H1 (cell line): ENCODE measurements at regions not wholly inside any gene's neighbourhood (a gene's known extent, or its start where the extent isn't known, plus 50 kb on each side); places are given as distances from the start of the nearest gene placed in this dataset.
"Not testable (repeated sequence)": the region's sequence is repeated elsewhere in the genome, so short reads cannot be mapped to it uniquely, and the experiment has no call there.

Experiments used
- CTCF ChIA-PET: fragments of 300-600 bp; sonication (Branson Sonifier 250); formaldehyde crosslinking; loops from one replicate; lab custom pipeline; 2021; ENCODE audit not compliant: partially characterized antibody; lab: Charles Lee
- POLR2A ChIA-PET: fragments of 300-600 bp; sonication (Branson Sonifier 250); formaldehyde crosslinking; loops from one replicate; lab custom pipeline; 2021; ENCODE audit warnings: inconsistent platforms; ENCODE audit not compliant: partially characterized antibody; lab: Charles Lee
- DNase-seq, 2 experiments: peaks; one replicate each; pipeline versions ENCODE4 v3.0.0 to v3.0.0-alpha.2; 2010 to 2022; ENCODE audit warnings: low spot score in 2 of 2, low read depth in 1 of 2, mixed read lengths in 1 of 2
- FAIRE-seq: peaks from 2 replicates; lab custom pipeline; 2011; peaks lifted over from hg19 to GRCh38; lab: Jason Lieb, UNC
- H2AFZ ChIP-seq: 2 replicates; pipeline ENCODE4 v1.8.1; 2012; ENCODE audit warnings: low read length, inconsistent platforms
- H2AK5ac ChIP-seq: 2 replicates; pipeline ENCODE4 v1.6.1; 2013; ENCODE audit warnings: low read depth, low read length
- H2BK120ac ChIP-seq: replicated peaks from 2 replicates; pipeline ENCODE3; 2013; ENCODE audit warnings: low read depth, low read length, inconsistent platforms
- H2BK12ac ChIP-seq: 2 replicates; pipeline ENCODE4 v1.6.1; 2013; ENCODE audit warnings: low read depth, low read length
- H2BK15ac ChIP-seq: 2 replicates; pipeline ENCODE4 v1.6.1; 2013; ENCODE audit warnings: low read length
- H2BK20ac ChIP-seq: 2 replicates; pipeline ENCODE4 v1.6.1; 2013; ENCODE audit warnings: low read length
- H2BK5ac ChIP-seq: 2 replicates; pipeline ENCODE4 v1.6.1; 2013; ENCODE audit warnings: low read depth, low read length
- H3K14ac ChIP-seq: 2 replicates; pipeline ENCODE4 v1.6.1; 2013; ENCODE audit warnings: inconsistent platforms; ENCODE audit not compliant: insufficient read length
- H3K18ac ChIP-seq: 2 replicates; pipeline ENCODE4 v1.6.1; 2013; ENCODE audit warnings: low read length; ENCODE audit errors: extremely low read depth
- H3K23ac ChIP-seq: 2 replicates; pipeline ENCODE4 v1.6.1; 2013; ENCODE audit warnings: inconsistent platforms; ENCODE audit not compliant: insufficient read length
- H3K23me2 ChIP-seq: 2 replicates; pipeline ENCODE4 v1.6.1; 2013; ENCODE audit warnings: low read depth, low read length
- H3K27ac ChIP-seq: 2 replicates; pipeline ENCODE4 v1.6.1; 2011; ENCODE audit warnings: low read depth, low read length, inconsistent platforms
- H3K27me3 ChIP-seq, 4 experiments: replicated peaks in 1 of 4; 1 replicate in 1 of 4; 2 replicates in 3 of 4; pipeline versions ENCODE4 v1.6.1 to v1.8.1; 2011 to 2013; ENCODE audit warnings: low read length in 3 of 4, mild to moderate bottlenecking in 3 of 4, inconsistent platforms in 2 of 4, mixed read lengths in 2 of 4, moderate library complexity in 1 of 4; ENCODE audit not compliant: control insufficient read depth in 3 of 4, insufficient read depth in 3 of 4; ENCODE audit errors: extremely low read depth in 1 of 4
- H3K36me3 ChIP-seq, 4 experiments: 2 replicates each; pipeline versions ENCODE4 v1.6.1 to v1.8.1; 2011 to 2013; ENCODE audit warnings: mild to moderate bottlenecking in 4 of 4, low read length in 3 of 4, moderate library complexity in 2 of 4, control low read depth in 1 of 4, inconsistent platforms in 1 of 4; ENCODE audit not compliant: insufficient read depth in 4 of 4, control insufficient read depth in 2 of 4
- H3K4ac ChIP-seq: replicated peaks from 2 replicates; pipeline ENCODE3; 2013; ENCODE audit warnings: low read length, low read depth, mixed read lengths, inconsistent platforms; ENCODE audit not compliant: insufficient read length
- H3K4me1 ChIP-seq, 4 experiments: replicated peaks in 1 of 4; 1 replicate in 1 of 4; 2 replicates in 3 of 4; pipeline versions ENCODE4 v1.6.1 to v1.8.1; 2011 to 2013; ENCODE audit warnings: low read length in 3 of 4, inconsistent platforms in 2 of 4, mixed read lengths in 1 of 4; ENCODE audit not compliant: insufficient read depth in 4 of 4, control insufficient read depth in 3 of 4
- H3K4me2 ChIP-seq, 2 experiments: 2 replicates each; pipeline versions ENCODE4 v1.6.1 to v1.8.1; 2011 to 2013; ENCODE audit warnings: low read depth in 2 of 2, low read length in 2 of 2, control low read depth in 1 of 2, inconsistent platforms in 1 of 2, mild to moderate bottlenecking in 1 of 2; ENCODE audit not compliant: insufficient read depth in 1 of 2
- H3K4me3 ChIP-seq, 4 experiments: fragments of 200-600, 300-600 bp in 1 of 4; sonication (generic), shearing (Covaris generic), sonication (Bioruptor Twin) in 1 of 4; 2 replicates each; pipeline versions ENCODE4 v1.5.1 to v1.8.1; 2011 to 2016; ENCODE audit warnings: low read length in 4 of 4, low read depth in 3 of 4, control low read depth in 2 of 4, inconsistent platforms in 2 of 4, mild to moderate bottlenecking in 2 of 4, mixed read lengths in 1 of 4, moderate library complexity in 1 of 4; ENCODE audit not compliant: insufficient read depth in 2 of 4; ENCODE audit errors: extremely low read depth in 1 of 4
- H3K56ac ChIP-seq: replicated peaks from 2 replicates; pipeline ENCODE3; 2013; ENCODE audit warnings: low read depth, mild to moderate bottlenecking, mixed read lengths, low read length, inconsistent platforms; ENCODE audit not compliant: insufficient read length
- H3K79me1 ChIP-seq: 2 replicates; pipeline ENCODE4 v1.6.1; 2013; ENCODE audit warnings: low read depth, low read length, control low read depth
- H3K79me2 ChIP-seq, 2 experiments: 2 replicates each; pipeline versions ENCODE4 v1.6.1 to v1.8.1; 2012 to 2013; ENCODE audit warnings: low read length in 2 of 2, mild to moderate bottlenecking in 2 of 2, inconsistent platforms in 1 of 2; ENCODE audit not compliant: insufficient read depth in 2 of 2, control insufficient read depth in 1 of 2
- H3K9ac ChIP-seq, 4 experiments: replicated peaks in 1 of 4; 1 replicate in 1 of 4; 2 replicates in 3 of 4; pipeline versions ENCODE4 v1.6.1 to v1.8.1; 2011 to 2013; ENCODE audit warnings: low read depth in 3 of 4, low read length in 3 of 4, control low read depth in 2 of 4, mild to moderate bottlenecking in 2 of 4, moderate library complexity in 2 of 4, inconsistent platforms in 1 of 4; ENCODE audit errors: extremely low read depth in 1 of 4
- H3K9me3 ChIP-seq, 2 experiments: 2 replicates each; pipeline versions ENCODE4 v1.6.1 to v1.8.1; 2012 to 2013; ENCODE audit warnings: mild to moderate bottlenecking in 2 of 2, moderate library complexity in 2 of 2, control low read depth in 1 of 2, inconsistent platforms in 1 of 2, low read depth in 1 of 2, low read length in 1 of 2, mixed read lengths in 1 of 2; ENCODE audit not compliant: insufficient read depth in 2 of 2
- H4K20me1 ChIP-seq, 2 experiments: replicated peaks in 1 of 2; 2 replicates each; pipeline versions ENCODE3 to v1.8.1; 2011 to 2013; ENCODE audit warnings: inconsistent platforms in 2 of 2, low read length in 2 of 2, mild to moderate bottlenecking in 1 of 2; ENCODE audit not compliant: insufficient read depth in 2 of 2, control insufficient read depth in 1 of 2
- H4K5ac ChIP-seq: 2 replicates; pipeline ENCODE4 v1.6.1; 2013; ENCODE audit warnings: low read length, low read depth, mixed read lengths, inconsistent platforms; ENCODE audit not compliant: insufficient read length
- H4K8ac ChIP-seq: 2 replicates; pipeline ENCODE4 v1.8.0; 2013; ENCODE audit warnings: mild to moderate bottlenecking, moderate library complexity, low read length, inconsistent platforms; ENCODE audit not compliant: insufficient read depth; ENCODE audit errors: extremely low read depth
- H4K91ac ChIP-seq: replicated peaks from 2 replicates; pipeline ENCODE3; 2013; ENCODE audit warnings: low read length, mixed read lengths, inconsistent platforms; ENCODE audit not compliant: insufficient read length
- WGBS, 2 experiments: shearing (Covaris generic) in 1 of 2; methylation state at CpG; one replicate each; pipeline versions ENCODE4 v1.1.6 to v1.1.7; 2013 to 2015; ENCODE audit warnings: low lambda C conversion rate in 2 of 2, mixed read lengths in 2 of 2, inconsistent platforms in 1 of 2, low coverage in 1 of 2, missing lambda C conversion rate in 1 of 2; ENCODE audit not compliant: insufficient replicate concordance in 2 of 2, insufficient coverage in 1 of 2, insufficient read length in 1 of 2; ENCODE audit errors: extremely low coverage in 1 of 2, missing lambda C conversion rate in 1 of 2; 5-methylcytosine and 5-hydroxymethylcytosine counted together

DNA sequence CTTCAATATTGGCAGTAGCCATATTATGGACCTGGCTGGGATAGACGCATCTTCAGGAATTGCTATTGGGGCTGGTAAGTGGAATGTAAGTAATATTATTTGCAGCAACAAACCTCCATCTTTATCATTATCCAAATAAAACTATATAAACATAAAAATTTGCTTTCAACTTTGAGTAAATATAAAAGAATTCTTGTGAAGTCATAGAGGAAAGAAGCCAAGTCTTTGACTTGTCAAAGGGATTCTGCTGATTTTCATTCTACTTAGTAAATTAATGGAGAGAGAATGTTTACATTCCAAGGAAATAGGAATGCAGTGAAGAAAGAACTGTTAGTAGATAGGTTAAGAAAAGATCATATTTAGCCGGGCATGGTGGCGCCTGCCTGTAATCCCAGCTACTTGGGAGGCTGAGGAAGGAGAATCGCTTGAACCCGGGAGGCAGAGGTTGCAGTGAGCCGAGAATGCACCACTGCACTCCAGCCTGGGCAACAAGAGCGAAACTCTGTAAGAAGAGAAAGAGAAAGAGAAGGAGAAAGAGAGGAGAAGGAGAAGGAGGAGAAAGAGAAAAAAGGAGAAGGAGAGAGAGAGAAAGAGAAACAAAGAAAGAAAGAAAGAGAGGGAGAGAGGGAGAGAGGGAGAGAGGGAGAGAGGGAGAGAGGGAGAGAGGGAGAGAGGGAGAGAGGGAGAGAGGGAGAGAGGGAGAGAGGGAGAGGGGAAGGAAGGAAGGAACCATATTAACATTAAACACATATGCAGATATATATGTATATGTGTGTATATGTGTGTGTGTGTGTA lies 79.4 kb upstream of the GNAZ start:
- H2AFZ ChIP-seq, H3K79me2 ChIP-seq, DNase-seq, H4K20me1 ChIP-seq, H4K91ac ChIP-seq, H3K4me2 ChIP-seq, H4K8ac ChIP-seq, H2BK120ac ChIP-seq, H3K4ac ChIP-seq, H3K9ac ChIP-seq, H3K79me1 ChIP-seq, H3K27ac ChIP-seq, POLR2A ChIA-PET, H2BK15ac ChIP-seq, FAIRE-seq, H2AK5ac ChIP-seq, H3K56ac ChIP-seq, CTCF ChIA-PET, H3K23ac ChIP-seq, H3K23me2 ChIP-seq, H3K36me3 ChIP-seq, H2BK5ac ChIP-seq, H2BK12ac ChIP-seq, H3K27me3 ChIP-seq, H3K4me1 ChIP-seq, H3K4me3 ChIP-seq, H2BK20ac ChIP-seq, H3K18ac ChIP-seq, H3K14ac ChIP-seq, H4K5ac ChIP-seq: not testable (repeated sequence)
- WGBS, 2 experiments, result 79% methylated on average over 7 of the region's 7 CpGs; no CpG with 5 or more reads in 1 of the 2 experiments
- H3K9me3 ChIP-seq, result peaks cover 13 to 25% of the 10 kb centered on the region in 2 experiments
